ENCODE measurements at regions not wholly inside any gene's neighbourhood (a gene's known extent, or its start where the extent isn't known, plus 50 kb on each side); places are given as distances from the start of the nearest gene placed in this dataset.
"Not testable (repeated sequence)": the region's sequence is repeated elsewhere in the genome, so short reads cannot be mapped to it uniquely, and the experiment has no call there.

GRCh38 chr20:52031206-52031562, 160.4 kb downstream of the ZFP64 start:
- H3K4me3 ChIP-seq (ENCODE audit: low read depth, poor library complexity, severe bottlenecking): no peak overlapping the region
- intact Hi-C loops (cut with DNase I; ENCODE audit: low total_unique reads): no loop called here
- no peak for DNase-seq (ENCODE audit: low spot score in 2 of 2)
- no peak for TF ChIP-seq CTCF (IDR thresholded peaks at IDR 0.05)
- TF ChIP-seq POLR2A (IDR thresholded peaks at IDR 0.05): no peak
- 84 to 89% methylated on average over 2 of the region's 2 CpGs for WGBS, 2 donors

GRCh38 chr20:52029129-52029528, 162.4 kb downstream of the ZFP64 start:
- H3K4me3 ChIP-seq (ENCODE audit: low read depth, poor library complexity, severe bottlenecking); intact Hi-C loops (cut with DNase I; ENCODE audit: low total_unique reads); DNase-seq (ENCODE audit: low spot score in 2 of 2): not testable (repeated sequence)
- WGBS, 2 donors: 96 to 99% methylated on average over 2 of the region's 2 CpGs

- no peak overlapping the region for H3K4me3 ChIP-seq (ENCODE audit: low read depth, poor library complexity, severe bottlenecking)
- TF ChIP-seq CTCF (IDR thresholded peaks at IDR 0.05) (no peak), POLR2A (IDR thresholded peaks at IDR 0.05) (no peak)
- intact Hi-C loops (cut with DNase I; ENCODE audit: low total_unique reads): no loop called here
- WGBS, 2 donors: 60 to 62% methylated on average over 3 of the region's 3 CpGs
- DNase-seq (ENCODE audit: low spot score in 2 of 2): no peak
Observed at GRCh38 chr20:52025938-52026337, 165.6 kb downstream of the ZFP64 start.

GRCh38 chr20:52019313-52019712, 172.3 kb downstream of the ZFP64 start:
- 78 to 97% methylated on average over 3 of the region's 3 CpGs for WGBS, 2 donors
- no peak for DNase-seq (ENCODE audit: low spot score in 2 of 2)
- no peak overlapping the region for H3K4me3 ChIP-seq (ENCODE audit: low read depth, poor library complexity, severe bottlenecking)
- TF ChIP-seq CTCF (IDR thresholded peaks at IDR 0.05) (no peak), POLR2A (IDR thresholded peaks at IDR 0.05) (no peak)
- intact Hi-C loops (cut with DNase I; ENCODE audit: low total_unique reads): no loop called here

GRCh38 chr20:52017669-52018317, 173.8 kb downstream of the ZFP64 start:
- intact Hi-C loops (cut with DNase I; ENCODE audit: low total_unique reads): no loop called here
- H3K4me3 ChIP-seq (ENCODE audit: low read depth, poor library complexity, severe bottlenecking): no peak overlapping the region
- TF ChIP-seq POLR2A (IDR thresholded peaks at IDR 0.05) (no peak), CTCF (IDR thresholded peaks at IDR 0.05) (no peak)
- no peak for DNase-seq (ENCODE audit: low spot score in 2 of 2)
- 90 to 94% methylated on average over 6 of the region's 6 CpGs for WGBS, 2 donors

- intact Hi-C loops (cut with DNase I; ENCODE audit: low total_unique reads): no loop called here
- H3K4me3 ChIP-seq (ENCODE audit: low read depth, poor library complexity, severe bottlenecking): no peak overlapping the region
- 75 to 80% methylated on average over 5 of the region's 5 CpGs for WGBS, 2 donors
- no peak for TF ChIP-seq POLR2A (IDR thresholded peaks at IDR 0.05)
- no peak for TF ChIP-seq CTCF (IDR thresholded peaks at IDR 0.05)
- no peak for DNase-seq (ENCODE audit: low spot score in 2 of 2)
Observed at GRCh38 chr20:52016022-52016421, 175.6 kb downstream of the ZFP64 start.

Measured in lower leg skin (tissue), 4 donors.